PC-9 (cell line): ENCODE measurements at regions not wholly inside any gene's neighbourhood (a gene's known extent, or its start where the extent isn't known, plus 50 kb on each side); places are given as distances from the start of the nearest gene placed in this dataset.

Experiments used
- BruUV-seq: library from RNA; stranded (reverse); fragments of 400-500 nt; replicated peaks from 2 replicates; lab custom pipeline; 2021; lab: Mats Ljungman, UMichigan
- CTCF ChIA-PET: fragments of 300-600 bp; sonication (Branson Sonifier 250); formaldehyde crosslinking; loops from one replicate; lab custom pipeline; 2022; ENCODE audit warnings: antibody characterized with exemption; lab: Charles Lee
- POLR2A ChIA-PET: fragments of 300-600 bp; sonication (Branson Sonifier 250); formaldehyde crosslinking; loops from one replicate; lab custom pipeline; 2022; ENCODE audit warnings: antibody characterized with exemption; ENCODE audit not compliant: unreplicated experiment; lab: Charles Lee
- DNase-seq, 2 experiments: peaks; one replicate each; pipeline versions ENCODE4 v3.0.0 to v3.0.0-alpha.2; 2015 to 2022; ENCODE audit warnings: mixed read lengths in 1 of 2
- H2AFZ ChIP-seq: fragments of 200-600 bp; sonication (generic); 2 replicates; pipeline ENCODE4 v1.8.1; 2017; ENCODE audit warnings: antibody characterized with exemption
- H3F3A ChIP-seq: fragments of 200-600 bp; sonication (generic); 2 replicates; pipeline ENCODE4 v1.8.1; 2017; ENCODE audit warnings: antibody characterized with exemption, mild to moderate bottlenecking, low read depth; ENCODE audit not compliant: insufficient read depth
- H3K27ac ChIP-seq: fragments of 200-600 bp; sonication (generic); 2 replicates; pipeline ENCODE4 v1.6.1; 2016; ENCODE audit warnings: mixed run types
- H3K27me3 ChIP-seq: fragments of 200-600 bp; sonication (generic); 2 replicates; pipeline ENCODE4 v1.6.1; 2016; ENCODE audit warnings: low read depth, mixed run types; ENCODE audit not compliant: insufficient read depth
- H3K36me3 ChIP-seq: fragments of 200-600 bp; sonication (generic); 2 replicates; pipeline ENCODE4 v1.6.1; 2016; ENCODE audit warnings: low read depth, mixed run types
- H3K4me1 ChIP-seq: fragments of 200-600 bp; sonication (generic); replicated peaks from 2 replicates; pipeline ENCODE4 v1.6.1; 2016; ENCODE audit warnings: mixed run types; ENCODE audit not compliant: insufficient read depth
- H3K4me2 ChIP-seq: fragments of 200-600 bp; sonication (generic); 2 replicates; pipeline ENCODE4 v1.6.1; 2017; ENCODE audit warnings: mixed run types
- H3K4me3 ChIP-seq: fragments of 200-600 bp; sonication (generic); 2 replicates; pipeline ENCODE4 v1.6.1; 2016; ENCODE audit warnings: mixed run types
- H3K79me2 ChIP-seq: fragments of 200-600 bp; sonication (generic); 2 replicates; pipeline ENCODE4 v1.6.1; 2017; ENCODE audit warnings: low read depth, mixed run types
- H3K9me2 ChIP-seq: fragments of 200-600 bp; sonication (generic); 2 replicates; pipeline ENCODE4 v1.8.1; 2017; ENCODE audit warnings: mild to moderate bottlenecking; ENCODE audit not compliant: insufficient read depth
- H3K9me3 ChIP-seq: fragments of 200-600 bp; sonication (generic); 2 replicates; pipeline ENCODE4 v1.8.1; 2016; ENCODE audit warnings: low read depth; ENCODE audit not compliant: insufficient read depth
- H4K20me1 ChIP-seq: fragments of 200-600 bp; sonication (generic); 2 replicates; pipeline ENCODE4 v1.8.1; 2017; ENCODE audit not compliant: insufficient read depth
- EZH2 ChIP-seq: fragments of 200-600 bp; sonication (generic); IDR thresholded peaks from 2 replicates; pipeline ENCODE4 v1.8.0; 2017; ENCODE audit warnings: antibody characterized with exemption, low read depth
- intact Hi-C: fragments of 100-400 bp; cut with micrococcal nuclease; formaldehyde crosslinking; loops from one replicate; pipeline ENCODE4 v1.10.0; 2022; ENCODE audit not compliant: unreplicated experiment
- TF ChIP-seq, protein P1 (sequence below): fragments of 200-600 bp; sonication (generic); conservative IDR thresholded peaks from 2 replicates; pipeline ENCODE4 v1.6.1; 2017; ENCODE audit warnings: mixed run types, antibody characterized with exemption, mild to moderate bottlenecking, moderate library complexity

DNA sequence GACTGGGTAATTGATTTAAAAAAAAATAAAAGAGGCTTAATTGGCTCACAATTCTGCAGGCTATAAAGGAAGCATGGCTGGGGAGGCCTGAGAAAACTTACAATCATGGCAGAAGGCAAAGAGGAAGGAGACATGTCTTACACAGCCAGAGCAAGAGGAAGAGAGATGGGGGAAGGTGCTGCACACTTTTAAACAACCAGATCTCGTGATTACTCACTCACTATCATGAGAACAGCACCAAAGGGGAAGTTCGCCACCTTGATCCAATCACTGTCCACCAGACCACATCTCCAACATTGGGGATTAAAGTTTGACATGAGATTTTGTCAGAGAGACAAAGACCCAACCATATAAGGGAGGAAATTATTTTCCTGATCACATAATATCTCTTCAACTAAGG, 138.8 kb upstream of the NR4A3 start:
- Histone ChIP-seq H3K4me3 (no peak overlapping the region), H3K4me1 (no peaks in the 10 kb centered on the region), H4K20me1 (no peaks in the 10 kb centered on the region), H3K9me3 (no peaks in the 10 kb centered on the region), H3K27ac (no peak overlapping the region), H3F3A (no peaks in the 10 kb centered on the region), H3K27me3 (no peaks in the 10 kb centered on the region), H3K4me2 (no peak overlapping the region), H2AFZ (no peak overlapping the region), H3K9me2 (no peaks in the 10 kb centered on the region), H3K79me2 (no peaks in the 10 kb centered on the region), H3K36me3 (no peaks in the 10 kb centered on the region)
- CTCF ChIA-PET = no interaction called here
- no peak for DNase-seq
- intact Hi-C loops = no loop called here
- no TSS peak for BruUV-seq
- POLR2A ChIA-PET = no interaction called here
- TF ChIP-seq, protein P1, sequence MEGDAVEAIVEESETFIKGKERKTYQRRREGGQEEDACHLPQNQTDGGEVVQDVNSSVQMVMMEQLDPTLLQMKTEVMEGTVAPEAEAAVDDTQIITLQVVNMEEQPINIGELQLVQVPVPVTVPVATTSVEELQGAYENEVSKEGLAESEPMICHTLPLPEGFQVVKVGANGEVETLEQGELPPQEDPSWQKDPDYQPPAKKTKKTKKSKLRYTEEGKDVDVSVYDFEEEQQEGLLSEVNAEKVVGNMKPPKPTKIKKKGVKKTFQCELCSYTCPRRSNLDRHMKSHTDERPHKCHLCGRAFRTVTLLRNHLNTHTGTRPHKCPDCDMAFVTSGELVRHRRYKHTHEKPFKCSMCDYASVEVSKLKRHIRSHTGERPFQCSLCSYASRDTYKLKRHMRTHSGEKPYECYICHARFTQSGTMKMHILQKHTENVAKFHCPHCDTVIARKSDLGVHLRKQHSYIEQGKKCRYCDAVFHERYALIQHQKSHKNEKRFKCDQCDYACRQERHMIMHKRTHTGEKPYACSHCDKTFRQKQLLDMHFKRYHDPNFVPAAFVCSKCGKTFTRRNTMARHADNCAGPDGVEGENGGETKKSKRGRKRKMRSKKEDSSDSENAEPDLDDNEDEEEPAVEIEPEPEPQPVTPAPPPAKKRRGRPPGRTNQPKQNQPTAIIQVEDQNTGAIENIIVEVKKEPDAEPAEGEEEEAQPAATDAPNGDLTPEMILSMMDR = no peak
- TF ChIP-seq EZH2 = no peak

DNA sequence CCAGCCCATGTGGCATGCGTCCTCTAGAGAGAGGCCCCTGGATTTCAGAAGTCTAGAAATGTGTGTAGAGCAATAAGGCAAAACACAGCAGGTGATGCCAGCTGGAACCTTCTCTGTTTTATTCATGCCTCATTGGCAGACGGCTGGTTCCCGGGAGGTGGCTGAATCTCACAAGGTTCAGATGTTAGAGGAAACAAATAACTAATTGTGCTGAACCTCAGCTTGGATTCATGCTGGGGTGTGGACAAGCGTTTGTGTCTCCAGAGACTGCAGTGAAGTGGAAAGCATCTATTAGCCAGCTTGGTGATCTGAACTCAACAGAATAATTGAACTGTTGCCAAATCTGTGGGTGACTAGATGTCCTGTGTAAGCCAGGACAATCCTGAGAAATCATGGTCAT, 131.1 kb upstream of the NR4A3 start:
- H2AFZ ChIP-seq = no peak overlapping the region

DNA sequence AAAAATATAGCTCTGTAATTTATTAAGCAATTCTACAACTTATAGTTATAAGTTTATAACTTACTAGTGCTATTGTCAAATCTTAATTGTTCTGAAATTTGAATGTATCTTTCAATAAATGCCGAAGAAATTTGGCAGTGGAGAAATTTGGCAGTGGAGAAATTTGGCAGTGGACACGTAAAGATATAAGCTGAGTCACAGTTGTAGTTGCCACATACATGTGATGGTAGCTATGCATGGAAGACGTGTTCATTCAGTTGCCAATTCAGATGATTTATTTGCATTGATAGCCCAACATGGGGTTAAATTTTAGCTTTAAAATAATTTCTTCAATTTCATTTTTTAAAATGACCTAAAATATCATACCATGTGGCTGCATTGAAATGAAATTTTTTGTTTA, 127.8 kb upstream of the NR4A3 start:
- no peak overlapping the region for H3K4me2 ChIP-seq
- no peak for DNase-seq
- no peak overlapping the region for H3K4me3 ChIP-seq
- H3F3A ChIP-seq = no peaks in the 10 kb centered on the region
- TF ChIP-seq EZH2 = no peak
- TF ChIP-seq, protein P1 = no peak
- no peak overlapping the region for H2AFZ ChIP-seq
- H3K79me2 ChIP-seq = no peaks in the 10 kb centered on the region
- H4K20me1 ChIP-seq = no peaks in the 10 kb centered on the region
- H3K4me1 ChIP-seq = no peaks in the 10 kb centered on the region
- intact Hi-C loops = no loop called here
- POLR2A ChIA-PET = no interaction called here
- H3K27me3 ChIP-seq = no peaks in the 10 kb centered on the region
- no peak overlapping the region for H3K27ac ChIP-seq
- H3K36me3 ChIP-seq = no peaks in the 10 kb centered on the region
- BruUV-seq = no TSS peak
- CTCF ChIA-PET = no interaction called here
- H3K9me3 ChIP-seq = no peaks in the 10 kb centered on the region
- no peaks in the 10 kb centered on the region for H3K9me2 ChIP-seq

More for the DNA sequence above, 131.1 kb upstream of the NR4A3 start:
- TF ChIP-seq EZH2 = no peak
- TF ChIP-seq, protein P1 = no peak
- no peaks in the 10 kb centered on the region for H3K4me1 ChIP-seq
- no peak overlapping the region for H3K4me2 ChIP-seq
- no peak for DNase-seq
- H4K20me1 ChIP-seq = no peaks in the 10 kb centered on the region
- no peaks in the 10 kb centered on the region for H3K36me3 ChIP-seq
- H3K9me2 ChIP-seq = no peaks in the 10 kb centered on the region
- no peaks in the 10 kb centered on the region for H3F3A ChIP-seq
- intact Hi-C loops = no loop called here
- ChIA-PET CTCF (no interaction called here), POLR2A (no interaction called here)
- no peak overlapping the region for H3K27ac ChIP-seq
- H3K4me3 ChIP-seq = no peak overlapping the region
- H3K27me3 ChIP-seq = no peaks in the 10 kb centered on the region
- H3K9me3 ChIP-seq = no peaks in the 10 kb centered on the region
- no peaks in the 10 kb centered on the region for H3K79me2 ChIP-seq
- BruUV-seq = no TSS peak
